GM19324 (cell line): ENCODE measurements at regions not wholly inside any gene's neighbourhood (a gene's known extent, or its start where the extent isn't known, plus 50 kb on each side); places are given as distances from the start of the nearest gene placed in this dataset.

ENCODE experiments used
- ATAC-seq: cut with Tn5 transposase; IDR thresholded peaks from one replicate; pipeline ENCODE4 v1.9.1; 2021; ENCODE audit warnings: mild to moderate bottlenecking, moderate library complexity; ENCODE audit not compliant: unreplicated experiment, low FRiP score

DNA sequence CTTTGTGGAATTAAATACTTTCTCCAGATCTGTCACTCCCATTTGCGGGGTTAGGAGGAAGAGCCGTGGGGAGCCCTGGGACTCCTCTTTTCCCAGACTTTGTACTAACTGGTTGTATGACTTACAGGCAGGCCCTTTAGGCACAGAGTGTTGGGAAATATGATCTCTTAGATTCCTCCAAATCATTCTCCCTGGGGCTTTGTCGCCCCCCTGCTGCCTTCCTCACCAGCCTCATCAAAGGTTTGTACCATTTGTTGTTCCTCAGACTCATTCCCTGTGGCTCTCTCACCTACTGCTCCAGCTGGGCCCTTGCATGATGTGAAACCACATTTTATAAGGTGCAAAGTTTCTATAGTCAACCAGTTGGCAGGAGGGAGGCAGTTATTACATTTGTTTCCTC lies 56.4 kb downstream of the CRYGS start:
- ATAC-seq, result no peak

- no peak for ATAC-seq
Measured at GRCh38 chr3:186487037-186487436, 57.1 kb downstream of the CRYGS start.

DNA sequence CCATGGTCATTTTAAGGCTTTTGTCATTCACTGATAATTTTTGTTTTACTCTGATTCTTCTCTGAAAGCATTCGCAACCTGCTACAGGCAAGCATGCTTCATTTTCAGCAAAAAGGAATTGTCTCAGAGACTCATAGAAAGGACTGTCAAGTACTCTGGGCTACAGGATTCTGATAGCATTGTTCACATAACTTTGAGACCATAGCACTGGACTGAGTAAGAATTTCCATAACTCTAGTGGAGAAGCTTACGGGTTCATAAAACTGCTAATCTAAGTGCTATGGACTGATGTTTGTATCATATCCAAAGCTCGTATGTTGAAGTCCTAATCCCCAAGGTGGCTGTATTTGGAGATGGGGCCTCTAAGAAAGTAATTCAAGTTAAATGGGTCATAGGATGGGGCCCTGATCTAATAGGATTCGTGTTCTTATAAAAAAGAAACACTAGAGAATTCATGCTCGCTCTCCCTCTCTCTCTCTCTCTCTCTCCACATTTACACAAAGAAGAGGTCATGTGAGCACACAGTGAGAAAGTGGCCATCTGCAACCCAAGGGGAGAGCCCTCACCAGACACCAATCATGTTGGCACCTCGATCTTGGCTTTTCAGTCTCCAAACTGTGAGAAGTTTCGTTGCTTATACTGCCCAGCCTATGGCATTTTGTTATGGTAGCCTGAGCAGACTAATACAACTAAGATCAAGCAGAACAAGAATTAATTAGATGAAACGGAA lies 60.4 kb downstream of the CRYGS start:
- ATAC-seq, result no peak

DNA sequence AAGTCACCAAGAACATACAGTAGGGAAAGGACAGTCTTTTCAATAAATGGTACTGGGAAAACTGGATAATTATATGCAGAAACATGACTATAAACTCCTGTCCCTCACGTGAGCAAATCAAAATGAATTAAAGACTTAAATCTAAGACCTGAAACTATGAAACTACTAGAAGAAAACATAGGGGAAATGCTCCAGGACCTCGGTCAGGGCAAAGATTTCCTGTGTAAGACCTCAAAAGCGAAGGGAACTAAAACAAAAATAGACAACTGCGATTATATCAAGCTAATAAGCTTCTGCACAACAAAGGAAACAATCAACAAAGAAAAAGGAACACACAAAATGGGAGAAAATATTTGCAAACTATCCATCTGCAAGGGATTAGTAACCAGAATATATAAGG lies 62.7 kb downstream of the CRYGS start:
- ATAC-seq, result no peak

GRCh38 chr3:186477876-186478275 lies 66.3 kb downstream of the CRYGS start:
- no peak for ATAC-seq

- no peak for ATAC-seq
Measured at GRCh38 chr3:186477033-186477432, 67.1 kb downstream of the CRYGS start.

DNA sequence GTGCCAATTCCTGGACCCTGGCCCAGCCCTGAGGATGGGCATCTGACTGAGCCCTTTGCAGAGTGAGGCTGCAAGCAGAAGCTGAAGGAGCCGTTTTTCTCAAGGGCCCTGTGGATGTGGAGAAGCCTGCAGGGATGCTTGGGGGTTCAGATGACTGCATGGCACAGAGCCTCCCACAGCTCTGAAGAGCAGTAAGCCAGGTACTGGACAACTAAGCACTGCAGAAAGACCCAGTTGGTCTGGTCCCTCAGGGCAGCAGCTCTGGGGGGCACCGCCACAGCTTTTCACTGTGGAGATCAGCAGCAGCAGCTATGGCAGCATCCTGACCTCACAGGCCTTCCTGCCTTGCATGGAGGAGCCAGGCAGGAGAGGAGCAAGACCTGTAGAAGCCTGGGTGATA lies 67.6 kb downstream of the CRYGS start:
- ATAC-seq, result no peak

- ATAC-seq, result no peak
Measured at GRCh38 chr3:186476044-186476468, 68.1 kb downstream of the CRYGS start.

GRCh38 chr3:186473166-186473565 lies 71.0 kb downstream of the CRYGS start:
- no peak for ATAC-seq

DNA sequence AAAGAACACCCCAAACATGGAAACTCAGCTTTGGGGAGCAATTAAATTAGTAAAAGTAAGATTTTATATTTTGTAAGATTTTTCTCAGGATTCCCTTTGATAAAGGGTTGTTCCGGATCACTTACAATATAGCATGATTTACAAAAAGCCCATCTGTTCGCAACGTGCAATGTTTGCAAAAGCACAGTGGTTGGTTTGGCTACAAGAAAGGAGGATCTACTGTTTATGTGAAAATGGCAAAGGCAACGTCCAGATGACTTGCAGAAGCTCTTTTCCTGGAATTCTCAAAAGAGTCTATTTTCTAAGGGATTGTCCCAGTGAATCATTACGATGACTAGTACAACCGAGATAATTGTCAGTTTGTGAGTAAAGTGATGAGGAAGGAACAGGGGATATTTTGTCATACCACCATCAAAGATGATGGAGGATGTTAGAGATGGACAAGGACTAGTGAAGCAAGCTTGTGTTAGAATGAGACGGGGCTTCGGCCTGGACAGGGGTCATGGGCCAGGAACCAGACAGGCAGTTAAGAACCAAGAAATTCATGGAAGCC lies 71.6 kb downstream of the CRYGS start:
- ATAC-seq, result no peak

DNA sequence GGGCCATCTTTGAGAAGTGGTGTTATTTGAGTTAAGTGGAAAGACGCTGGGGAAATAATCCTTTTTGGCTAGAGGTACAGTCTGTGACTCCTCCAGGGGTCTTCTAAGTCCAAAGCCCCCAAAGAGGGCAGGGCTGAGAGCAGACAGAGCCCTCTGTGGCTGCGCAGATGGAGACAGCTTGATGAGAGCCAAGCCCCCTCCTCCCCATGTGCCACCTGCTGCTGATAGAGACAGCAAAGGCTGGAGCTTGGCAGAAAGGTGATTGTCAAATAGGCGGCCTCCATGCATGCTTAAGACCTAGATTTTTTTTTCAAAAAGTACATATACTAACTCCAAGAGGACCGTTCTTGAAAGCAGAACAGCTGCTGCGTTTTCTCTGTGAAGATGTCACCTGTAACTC lies 72.4 kb downstream of the CRYGS start:
- ATAC-seq, result no peak

DNA sequence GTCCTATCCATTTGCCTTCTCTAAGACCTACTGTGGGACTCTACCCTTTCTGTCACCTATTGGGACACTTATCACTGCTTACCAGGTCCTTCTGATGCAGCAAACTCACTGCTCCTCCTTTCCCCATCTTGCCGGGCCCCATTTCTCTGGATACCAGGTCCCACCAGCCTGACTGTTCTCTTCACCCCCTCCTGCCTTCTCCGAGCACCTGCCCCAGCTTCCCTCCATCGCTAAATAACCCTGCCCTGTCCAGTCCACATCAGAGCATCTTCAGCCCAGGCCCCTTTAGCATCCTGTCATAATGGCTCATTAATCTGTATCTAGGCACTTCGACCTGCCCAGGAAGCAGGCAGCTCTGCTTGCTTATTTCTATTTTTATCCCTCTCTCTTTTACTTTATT lies 74.7 kb downstream of the CRYGS start:
- no peak for ATAC-seq

DNA sequence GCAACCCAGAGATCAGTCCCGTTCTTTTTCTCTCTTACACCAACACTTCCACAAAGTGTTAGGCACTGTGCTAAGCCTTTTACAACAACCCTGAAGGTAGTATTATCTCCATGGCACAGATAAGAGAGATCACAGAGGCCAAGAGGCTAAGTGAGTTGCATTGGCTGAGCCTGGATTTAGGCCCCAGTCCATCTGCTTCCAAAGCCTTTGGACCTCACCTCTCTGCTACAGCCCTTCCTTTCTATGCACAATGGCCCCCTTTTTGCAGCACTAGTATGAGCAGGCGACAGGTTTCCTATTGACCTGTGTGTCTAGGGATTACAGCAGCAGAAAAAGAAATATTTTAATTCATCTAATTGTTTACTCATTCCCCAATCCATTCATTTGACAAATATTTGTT lies 76.2 kb downstream of the CRYGS start:
- no peak for ATAC-seq

GRCh38 chr3:186466391-186466974 lies 77.7 kb downstream of the CRYGS start:
- no peak for ATAC-seq

DNA sequence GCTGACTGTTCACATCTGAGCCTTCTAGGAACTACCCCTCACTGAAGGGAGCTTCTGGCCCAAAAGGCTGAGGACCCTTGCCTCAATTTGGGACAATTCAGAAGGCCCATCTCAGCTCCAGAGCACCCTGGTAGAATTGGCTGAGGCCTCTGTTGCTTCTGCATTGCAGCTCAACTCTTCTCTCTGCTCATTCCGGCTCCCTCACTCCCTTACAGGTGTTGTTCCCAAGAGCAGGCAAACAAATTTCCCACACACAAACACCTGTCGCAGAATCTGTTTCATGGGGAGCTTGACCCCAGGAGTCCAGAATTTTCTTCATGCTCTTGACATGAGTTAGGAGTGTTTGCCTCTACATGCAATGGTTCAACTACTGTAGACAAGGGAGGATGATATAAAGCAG lies 78.7 kb downstream of the CRYGS start:
- no peak for ATAC-seq

DNA sequence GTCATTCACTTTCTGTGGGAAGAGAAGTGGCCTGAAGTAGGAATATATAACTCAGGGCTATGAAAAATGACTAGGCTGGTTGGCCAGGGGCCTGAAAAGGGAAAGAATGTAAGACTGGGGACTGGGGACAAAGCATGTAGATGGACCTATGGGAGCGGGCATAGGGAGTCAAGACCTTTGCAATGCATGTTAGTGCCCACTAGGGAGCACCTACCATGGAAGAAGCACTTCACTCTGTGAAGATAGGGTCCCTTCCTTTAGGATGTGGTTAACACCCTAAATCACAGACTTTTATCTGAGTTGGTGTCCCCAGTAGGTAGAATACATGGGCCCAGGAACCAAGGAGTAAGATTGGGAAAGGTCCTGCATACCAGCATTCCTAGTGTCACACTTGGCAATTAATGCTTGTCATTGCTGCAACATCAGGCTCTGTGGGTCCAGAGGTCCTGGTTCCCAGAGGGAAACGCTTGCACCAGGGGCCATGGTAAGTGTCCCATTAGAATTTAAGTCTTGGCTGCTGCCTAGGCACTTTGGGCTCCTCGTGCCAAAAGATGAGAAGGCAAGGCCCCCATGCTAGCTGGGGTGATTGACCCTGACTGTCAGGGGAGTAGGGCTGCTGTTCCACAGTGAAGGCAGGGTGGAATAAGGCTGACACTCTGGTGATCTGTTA lies 79.6 kb downstream of the CRYGS start:
- ATAC-seq, result no peak

GRCh38 chr3:186461141-186461540 lies 83.0 kb downstream of the CRYGS start:
- no peak for ATAC-seq

DNA sequence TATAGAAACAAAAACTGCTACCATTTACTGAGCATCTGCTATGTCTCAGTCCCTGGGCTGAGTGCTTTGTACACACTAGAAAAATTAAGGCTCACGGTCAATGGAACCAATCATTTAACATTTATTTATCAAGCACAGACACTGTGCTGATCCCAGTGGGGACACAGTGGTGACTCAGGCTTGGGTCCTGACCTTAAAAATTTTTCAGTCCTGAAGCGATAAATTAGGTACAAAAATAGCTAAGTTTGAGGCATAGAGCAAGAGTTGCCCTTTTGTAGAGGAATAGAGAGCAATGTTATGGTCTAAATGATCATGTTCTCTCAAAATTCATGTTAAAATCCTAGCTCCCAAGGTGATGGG lies 85.1 kb downstream of the CRYGS start:
- no peak for ATAC-seq

DNA sequence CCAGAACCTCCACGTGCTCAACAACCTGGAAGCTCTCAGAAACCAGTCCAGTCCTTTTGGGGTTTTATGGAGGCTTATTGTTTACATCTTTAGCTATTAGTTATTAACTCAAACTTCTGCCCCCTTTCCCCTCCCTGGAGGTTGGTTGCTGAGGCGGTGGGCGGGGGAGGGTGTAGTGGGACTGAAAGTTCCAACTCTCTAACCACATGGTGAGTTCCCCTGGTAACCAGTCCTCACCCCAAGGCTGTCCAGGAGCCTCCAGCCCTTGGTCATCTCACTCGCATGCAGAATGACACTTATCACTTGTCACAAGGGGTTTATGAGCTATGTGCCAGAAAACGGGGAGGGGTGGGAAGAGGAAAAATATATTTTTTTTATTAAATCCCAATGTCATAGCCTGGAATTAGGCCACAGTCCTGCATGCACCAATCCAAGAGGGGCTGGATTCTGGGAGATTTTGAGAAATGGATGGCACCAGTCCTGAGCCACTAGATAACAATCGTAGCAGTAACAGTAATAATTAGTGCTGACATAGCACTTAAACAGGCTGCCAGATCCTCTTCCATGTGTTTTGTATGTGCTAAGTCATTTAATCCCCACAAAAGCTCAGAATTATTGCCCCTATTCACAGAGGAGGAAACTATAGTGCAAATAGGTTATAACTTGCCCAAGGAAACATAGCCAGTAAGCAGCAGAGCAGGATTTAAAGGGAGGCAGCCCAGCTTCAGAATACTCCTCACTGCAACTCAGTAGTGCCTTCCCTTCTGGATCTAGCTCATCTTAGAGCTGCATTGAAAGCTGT lies 85.7 kb downstream of the CRYGS start:
- no peak for ATAC-seq

- no peak for ATAC-seq
Measured at GRCh38 chr3:186457236-186457635, 86.9 kb downstream of the CRYGS start.

DNA sequence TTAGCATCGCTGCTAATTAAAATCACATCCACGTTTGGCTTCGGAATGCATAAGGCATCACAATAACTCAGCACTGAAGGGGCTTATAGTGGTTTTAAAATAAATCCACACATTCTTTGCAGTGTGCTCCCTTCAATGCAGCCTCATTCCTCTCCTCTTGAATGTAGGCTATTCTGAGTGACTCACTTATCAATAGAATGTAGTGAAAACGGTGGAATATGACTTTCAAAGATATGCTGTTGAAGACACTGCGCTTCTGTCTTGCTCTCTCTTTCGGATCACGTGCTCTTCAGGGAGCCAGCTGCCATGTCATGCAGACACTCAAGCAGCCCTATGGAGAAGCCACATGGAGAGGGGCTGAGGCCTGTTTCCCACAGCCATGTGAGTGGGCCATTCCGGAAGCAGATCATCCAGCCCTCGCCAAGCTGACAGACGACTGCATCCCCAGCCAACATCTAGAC lies 87.4 kb downstream of the CRYGS start:
- ATAC-seq, result no peak
